Ishikawa (cell line): ENCODE measurements at regions not wholly inside any gene's neighbourhood (a gene's known extent, or its start where the extent isn't known, plus 50 kb on each side); places are given as distances from the start of the nearest gene placed in this dataset.

Experiments used
- EP300 ChIP-seq: IDR thresholded peaks from 2 replicates; pipeline ENCODE4 v1.6.1; 2012; ENCODE audit warnings: borderline replicate concordance
- NFIC ChIP-seq: IDR thresholded peaks from 2 replicates; pipeline ENCODE4 v1.6.1; 2012
- RAD21 ChIP-seq: IDR thresholded peaks from 2 replicates; pipeline ENCODE4 v1.6.1; 2012; ENCODE audit warnings: low read depth
- YY1 ChIP-seq: IDR thresholded peaks from 2 replicates; pipeline ENCODE4 v1.6.1; 2012; ENCODE audit warnings: low read depth
- TF ChIP-seq, protein P1 (sequence below): IDR thresholded peaks from 2 replicates; pipeline ENCODE4 v1.6.1; 2012; ENCODE audit warnings: low read depth, mild to moderate bottlenecking
- TF ChIP-seq, protein P2 (sequence below): IDR thresholded peaks from 2 replicates; pipeline ENCODE4 v1.6.1; 2012
- TF ChIP-seq, protein P3 (sequence below): IDR thresholded peaks from 2 replicates; pipeline ENCODE4 v1.6.1; 2012

DNA sequence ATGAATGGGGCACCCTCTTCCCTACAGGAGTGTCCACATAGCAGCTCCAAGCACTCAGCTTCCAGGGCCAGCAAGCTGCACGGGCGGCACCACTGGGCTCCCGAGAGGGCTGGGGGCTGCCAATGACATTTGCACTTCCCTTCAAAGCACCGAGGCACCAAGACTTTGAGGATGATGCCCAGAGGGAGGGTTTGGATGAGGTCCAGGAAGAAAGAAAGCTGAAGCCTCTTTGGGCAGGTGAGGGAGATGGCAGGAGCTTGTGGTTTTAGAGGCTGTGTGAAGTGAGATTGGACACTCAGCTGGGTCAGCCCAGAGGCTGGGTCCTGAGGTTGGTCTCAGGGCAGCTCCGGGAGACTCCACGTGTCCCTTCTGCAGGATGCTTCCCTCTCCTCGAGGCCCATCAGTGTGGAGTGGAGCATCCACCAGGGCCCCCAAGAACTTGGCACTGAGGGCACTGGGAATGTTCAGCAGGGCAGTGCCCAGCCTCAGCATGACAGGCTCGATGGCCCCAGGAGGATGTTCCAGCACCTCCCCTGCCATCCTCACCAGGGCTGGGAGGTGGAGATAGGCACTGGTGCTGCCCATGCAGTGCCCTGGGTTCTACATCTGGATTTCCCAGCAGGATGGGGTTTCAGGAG, 54.9 kb upstream of the IGFBP3 start:
- TF ChIP-seq RAD21 (no peak), EP300 (no peak), NFIC (no peak), YY1 (no peak)
- TF ChIP-seq, protein P1, sequence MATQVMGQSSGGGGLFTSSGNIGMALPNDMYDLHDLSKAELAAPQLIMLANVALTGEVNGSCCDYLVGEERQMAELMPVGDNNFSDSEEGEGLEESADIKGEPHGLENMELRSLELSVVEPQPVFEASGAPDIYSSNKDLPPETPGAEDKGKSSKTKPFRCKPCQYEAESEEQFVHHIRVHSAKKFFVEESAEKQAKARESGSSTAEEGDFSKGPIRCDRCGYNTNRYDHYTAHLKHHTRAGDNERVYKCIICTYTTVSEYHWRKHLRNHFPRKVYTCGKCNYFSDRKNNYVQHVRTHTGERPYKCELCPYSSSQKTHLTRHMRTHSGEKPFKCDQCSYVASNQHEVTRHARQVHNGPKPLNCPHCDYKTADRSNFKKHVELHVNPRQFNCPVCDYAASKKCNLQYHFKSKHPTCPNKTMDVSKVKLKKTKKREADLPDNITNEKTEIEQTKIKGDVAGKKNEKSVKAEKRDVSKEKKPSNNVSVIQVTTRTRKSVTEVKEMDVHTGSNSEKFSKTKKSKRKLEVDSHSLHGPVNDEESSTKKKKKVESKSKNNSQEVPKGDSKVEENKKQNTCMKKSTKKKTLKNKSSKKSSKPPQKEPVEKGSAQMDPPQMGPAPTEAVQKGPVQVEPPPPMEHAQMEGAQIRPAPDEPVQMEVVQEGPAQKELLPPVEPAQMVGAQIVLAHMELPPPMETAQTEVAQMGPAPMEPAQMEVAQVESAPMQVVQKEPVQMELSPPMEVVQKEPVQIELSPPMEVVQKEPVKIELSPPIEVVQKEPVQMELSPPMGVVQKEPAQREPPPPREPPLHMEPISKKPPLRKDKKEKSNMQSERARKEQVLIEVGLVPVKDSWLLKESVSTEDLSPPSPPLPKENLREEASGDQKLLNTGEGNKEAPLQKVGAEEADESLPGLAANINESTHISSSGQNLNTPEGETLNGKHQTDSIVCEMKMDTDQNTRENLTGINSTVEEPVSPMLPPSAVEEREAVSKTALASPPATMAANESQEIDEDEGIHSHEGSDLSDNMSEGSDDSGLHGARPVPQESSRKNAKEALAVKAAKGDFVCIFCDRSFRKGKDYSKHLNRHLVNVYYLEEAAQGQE, result no peak
- TF ChIP-seq, protein P2, sequence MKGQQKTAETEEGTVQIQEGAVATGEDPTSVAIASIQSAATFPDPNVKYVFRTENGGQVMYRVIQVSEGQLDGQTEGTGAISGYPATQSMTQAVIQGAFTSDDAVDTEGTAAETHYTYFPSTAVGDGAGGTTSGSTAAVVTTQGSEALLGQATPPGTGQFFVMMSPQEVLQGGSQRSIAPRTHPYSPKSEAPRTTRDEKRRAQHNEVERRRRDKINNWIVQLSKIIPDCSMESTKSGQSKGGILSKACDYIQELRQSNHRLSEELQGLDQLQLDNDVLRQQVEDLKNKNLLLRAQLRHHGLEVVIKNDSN, result no peak
- TF ChIP-seq, protein P3, sequence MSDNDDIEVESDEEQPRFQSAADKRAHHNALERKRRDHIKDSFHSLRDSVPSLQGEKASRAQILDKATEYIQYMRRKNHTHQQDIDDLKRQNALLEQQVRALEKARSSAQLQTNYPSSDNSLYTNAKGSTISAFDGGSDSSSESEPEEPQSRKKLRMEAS, result no peak
